Activated CD4-positive, alpha-beta T cell treated with anti-CD3 and anti-CD28 coated beads, Interleukin-2, Interleukin-4, amounts not matched to agents 100 ng/mL and 50 ng/mL, durations not matched to agents 16 hours and 8 hours (primary cell): ENCODE measurements at regions not wholly inside any gene's neighbourhood (a gene's known extent, or its start where the extent isn't known, plus 50 kb on each side); places are given as distances from the start of the nearest gene placed in this dataset.
A peak's percentile ranks its signal among the peaks of the same experiment; 100 is the strongest.

Experiments
- DNase-seq: peaks from one replicate; pipeline ENCODE4 v3.0.0-alpha.2; 2020; ENCODE audit warnings: low spot score

- DNase-seq: peak; percentile 86
Observed at GRCh38 chr5:143693651-143694252, 118.2 kb upstream of the HMHB1 start.

- DNase-seq: no peak
Observed at GRCh38 chr5:143692342-143692741, 119.6 kb upstream of the HMHB1 start.

- DNase-seq: no peak
Observed at GRCh38 chr5:143691945-143692290, 120.0 kb upstream of the HMHB1 start.

- DNase-seq: no peak
Observed at GRCh38 chr5:143691287-143691944, 120.5 kb upstream of the HMHB1 start.

GRCh38 chr5:143687604-143688003, 124.4 kb upstream of the HMHB1 start:
- DNase-seq: no peak

- DNase-seq: no peak
Observed at GRCh38 chr5:143685246-143685815, 126.6 kb upstream of the HMHB1 start.

GRCh38 chr5:143683459-143683858, 128.5 kb upstream of the HMHB1 start:
- no peak for DNase-seq

- no peak for DNase-seq
Observed at GRCh38 chr5:143682929-143683386, 129.0 kb upstream of the HMHB1 start.

GRCh38 chr5:143682246-143682905, 129.6 kb upstream of the HMHB1 start:
- DNase-seq: no peak

GRCh38 chr5:143680672-143681259, 131.2 kb upstream of the HMHB1 start:
- DNase-seq: no peak

GRCh38 chr5:143679777-143680176, 132.2 kb upstream of the HMHB1 start:
- no peak for DNase-seq

GRCh38 chr5:143678148-143678905, 133.6 kb upstream of the HMHB1 start:
- peak; percentile 57 for DNase-seq

- DNase-seq: no peak
Observed at GRCh38 chr5:143677403-143677802, 134.6 kb upstream of the HMHB1 start.

- DNase-seq: no peak
Observed at GRCh38 chr5:143676802-143677201, 135.2 kb upstream of the HMHB1 start.

- DNase-seq: no peak
Observed at GRCh38 chr5:143674469-143674786, 137.5 kb upstream of the HMHB1 start.

GRCh38 chr5:143673676-143674468, 138.1 kb upstream of the HMHB1 start:
- DNase-seq: no peak

GRCh38 chr5:143672806-143673205, 139.2 kb upstream of the HMHB1 start:
- DNase-seq: no peak

- no peak for DNase-seq
Observed at GRCh38 chr5:143671674-143672569, 140.0 kb upstream of the HMHB1 start.

- DNase-seq: no peak
Observed at GRCh38 chr5:143671021-143671420, 140.9 kb upstream of the HMHB1 start.

- no peak for DNase-seq
Observed at GRCh38 chr5:143665866-143666265, 146.1 kb upstream of the HMHB1 start.
